VCaP (cell line): ENCODE measurements at regions not wholly inside any gene's neighbourhood (a gene's known extent, or its start where the extent isn't known, plus 50 kb on each side); places are given as distances from the start of the nearest gene placed in this dataset.

ENCODE experiments used
- H3K27ac ChIP-seq: fragments of 450-650 bp; 2 replicates; pipeline ENCODE4 v1.5.1; 2017
- TF ChIP-seq, protein P1 (sequence below): fragments of 450-650 bp; conservative IDR thresholded peaks from 2 replicates; pipeline ENCODE4 v1.5.1; 2017; ENCODE audit warnings: mild to moderate bottlenecking, moderate library complexity

DNA sequence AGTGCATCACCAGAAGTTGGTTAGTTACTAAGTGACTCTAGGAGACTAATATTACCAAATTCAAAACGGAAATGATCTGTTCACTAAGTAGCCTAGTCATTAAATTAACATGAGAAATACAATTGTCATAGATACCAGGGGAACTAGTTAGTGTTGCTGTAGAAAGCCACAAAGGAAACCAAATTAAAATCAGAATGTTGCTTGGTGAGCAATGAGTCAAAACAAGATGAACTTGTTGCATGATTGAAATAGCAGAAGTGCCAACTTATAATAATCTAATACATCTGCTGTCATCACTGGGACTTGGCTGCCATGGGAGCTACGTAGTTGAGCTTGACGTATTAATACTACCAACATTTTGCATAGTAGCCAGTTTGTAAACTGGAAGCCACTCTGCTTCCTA is 458.1 kb downstream of the DIPK2A start:
- TF ChIP-seq, protein P1, sequence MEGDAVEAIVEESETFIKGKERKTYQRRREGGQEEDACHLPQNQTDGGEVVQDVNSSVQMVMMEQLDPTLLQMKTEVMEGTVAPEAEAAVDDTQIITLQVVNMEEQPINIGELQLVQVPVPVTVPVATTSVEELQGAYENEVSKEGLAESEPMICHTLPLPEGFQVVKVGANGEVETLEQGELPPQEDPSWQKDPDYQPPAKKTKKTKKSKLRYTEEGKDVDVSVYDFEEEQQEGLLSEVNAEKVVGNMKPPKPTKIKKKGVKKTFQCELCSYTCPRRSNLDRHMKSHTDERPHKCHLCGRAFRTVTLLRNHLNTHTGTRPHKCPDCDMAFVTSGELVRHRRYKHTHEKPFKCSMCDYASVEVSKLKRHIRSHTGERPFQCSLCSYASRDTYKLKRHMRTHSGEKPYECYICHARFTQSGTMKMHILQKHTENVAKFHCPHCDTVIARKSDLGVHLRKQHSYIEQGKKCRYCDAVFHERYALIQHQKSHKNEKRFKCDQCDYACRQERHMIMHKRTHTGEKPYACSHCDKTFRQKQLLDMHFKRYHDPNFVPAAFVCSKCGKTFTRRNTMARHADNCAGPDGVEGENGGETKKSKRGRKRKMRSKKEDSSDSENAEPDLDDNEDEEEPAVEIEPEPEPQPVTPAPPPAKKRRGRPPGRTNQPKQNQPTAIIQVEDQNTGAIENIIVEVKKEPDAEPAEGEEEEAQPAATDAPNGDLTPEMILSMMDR: no peak
- no peak overlapping the region for H3K27ac ChIP-seq

DNA sequence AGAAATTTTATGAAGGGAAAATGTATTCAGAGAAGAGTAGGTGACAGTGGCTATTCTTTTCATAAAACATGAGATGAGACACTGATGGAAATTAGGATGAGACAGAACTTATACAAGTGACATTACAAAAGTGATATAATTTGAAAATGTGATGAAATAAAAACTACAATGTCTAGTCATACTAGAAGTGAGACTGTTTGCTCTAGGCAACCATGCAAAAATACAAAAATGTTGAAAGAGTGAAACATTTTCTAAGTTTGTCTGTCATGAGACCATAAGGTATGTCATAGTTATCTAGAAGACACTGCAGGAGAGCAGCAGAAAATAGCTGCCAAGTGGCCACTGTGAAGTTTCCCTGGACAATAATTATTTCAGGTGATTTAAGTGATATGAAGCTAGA is 459.5 kb downstream of the DIPK2A start:
- no peak overlapping the region for H3K27ac ChIP-seq
- TF ChIP-seq, protein P1: no peak

DNA sequence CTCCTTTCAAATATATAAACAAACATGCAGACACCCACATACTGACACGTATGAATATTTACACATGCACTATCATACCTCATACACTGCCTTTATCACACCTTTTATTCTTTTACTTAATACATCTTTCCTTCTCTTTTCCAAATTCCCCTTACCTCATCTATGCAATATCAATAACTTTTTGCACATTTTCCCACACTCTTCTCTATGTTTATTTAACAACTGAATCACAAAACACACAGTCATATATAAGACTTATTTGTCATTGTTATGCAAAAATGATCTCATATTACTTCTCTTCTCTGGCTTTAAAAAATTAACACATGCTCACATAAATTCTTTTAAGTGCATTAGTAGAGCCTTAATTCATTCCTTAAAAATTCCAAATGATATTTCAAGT is 461.4 kb downstream of the DIPK2A start:
- TF ChIP-seq, protein P1: no peak
- H3K27ac ChIP-seq: no peak overlapping the region

DNA sequence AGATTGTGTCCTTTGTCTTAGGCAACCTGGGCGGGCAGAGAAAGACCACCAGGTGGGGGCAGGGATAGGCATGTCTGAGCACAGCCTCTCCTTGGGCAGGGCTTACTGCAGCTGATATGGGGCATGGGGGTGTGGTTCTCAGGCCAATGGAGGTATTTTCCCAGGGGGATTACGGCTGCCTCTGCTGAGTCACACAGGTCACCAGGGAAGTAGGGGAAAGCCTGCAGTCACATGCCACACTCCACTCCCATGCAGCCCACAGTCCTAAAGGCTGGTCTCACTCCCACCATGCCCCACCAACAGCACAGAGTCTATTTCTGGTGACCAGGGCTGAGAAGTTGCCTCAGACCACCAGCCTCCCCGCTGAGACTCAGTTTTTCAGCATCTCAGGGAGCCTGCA is 466.4 kb downstream of the DIPK2A start:
- no peak overlapping the region for H3K27ac ChIP-seq
- TF ChIP-seq, protein P1: no peak

DNA sequence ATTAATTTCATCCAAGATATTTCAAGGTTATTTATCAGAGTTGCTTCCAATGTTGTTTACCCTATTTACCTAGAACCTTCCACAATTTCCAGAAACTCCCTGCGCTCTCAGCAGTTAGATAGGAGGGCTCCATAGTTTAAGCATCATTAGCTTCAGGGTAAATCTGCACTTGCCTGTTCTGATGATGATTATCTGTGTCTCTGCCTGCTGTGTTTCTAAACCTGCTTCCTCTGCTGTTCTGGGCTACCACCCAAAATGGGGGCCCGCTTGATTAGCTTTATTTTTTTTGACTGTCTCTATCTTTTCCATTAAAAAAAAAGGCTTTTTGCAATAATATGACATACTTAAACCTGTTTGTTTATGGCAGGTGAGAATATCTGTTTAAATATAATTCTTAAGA is 472.4 kb downstream of the DIPK2A start:
- H3K27ac ChIP-seq: no peak overlapping the region
- TF ChIP-seq, protein P1: no peak

DNA sequence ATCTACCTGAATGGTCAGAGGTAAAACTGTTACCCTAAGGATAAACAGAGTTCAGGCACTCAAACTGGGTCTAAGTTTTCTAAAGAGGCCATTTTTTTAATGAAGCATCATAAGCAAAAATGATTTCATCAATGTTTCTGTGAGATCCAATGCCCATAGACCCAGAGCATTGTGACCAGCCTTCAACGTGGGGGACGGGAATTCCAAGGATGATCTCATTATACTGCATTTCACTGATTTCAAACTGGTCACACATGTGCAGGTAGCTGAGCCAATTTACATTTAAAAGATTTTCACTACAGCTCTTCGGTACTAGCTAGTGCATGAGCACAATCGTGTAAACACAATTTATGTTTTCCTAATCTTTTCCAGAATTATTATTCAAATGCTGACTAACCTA is 472.9 kb downstream of the DIPK2A start:
- no peak overlapping the region for H3K27ac ChIP-seq
- TF ChIP-seq, protein P1: no peak

DNA sequence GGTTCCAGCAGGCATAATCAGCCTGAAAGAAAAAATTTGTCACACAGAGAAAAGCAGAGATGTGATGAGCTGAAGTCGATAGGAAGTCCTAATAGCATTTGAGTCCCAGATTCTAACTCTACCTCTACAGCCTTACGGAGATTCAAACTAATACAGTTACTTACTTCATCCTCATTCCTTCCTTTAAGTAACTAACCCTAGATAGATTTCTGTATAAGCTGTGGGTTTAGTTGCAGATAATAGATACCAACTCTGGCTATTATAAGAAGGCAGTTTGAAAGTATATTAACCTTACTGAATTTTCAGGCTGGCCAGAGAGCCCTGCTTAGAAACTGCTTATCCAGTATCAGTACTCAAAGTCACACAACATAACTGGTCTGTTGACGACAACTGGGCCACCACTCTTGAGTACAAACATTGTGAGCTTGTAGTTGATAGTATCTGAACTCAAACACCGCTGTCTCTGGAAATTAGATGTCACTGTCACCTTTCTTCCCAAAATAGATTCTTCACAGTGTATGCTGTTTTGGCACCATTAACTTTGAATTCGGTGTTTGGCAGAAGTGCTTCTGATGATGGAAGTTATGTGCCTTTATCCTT is 484.3 kb downstream of the DIPK2A start:
- no peak overlapping the region for H3K27ac ChIP-seq
- TF ChIP-seq, protein P1: no peak

DNA sequence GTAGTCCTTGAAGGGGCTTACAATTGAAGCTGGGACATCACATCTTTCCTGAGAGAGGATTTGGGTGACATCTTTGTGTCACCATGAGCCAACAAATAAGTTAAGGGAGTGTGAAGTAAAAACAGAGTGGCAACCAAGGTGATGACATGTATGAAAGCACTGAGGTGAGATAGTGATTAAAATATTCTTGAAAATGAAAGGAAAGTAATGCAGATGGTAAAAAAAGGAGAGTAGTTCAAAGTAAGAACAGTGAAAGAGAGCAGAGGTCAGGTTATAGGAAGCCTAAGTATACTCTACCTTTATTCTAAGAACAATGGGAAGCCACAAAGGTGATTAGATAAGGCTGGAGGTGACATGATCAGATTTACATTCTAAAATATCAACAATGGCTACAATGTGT is 486.1 kb downstream of the DIPK2A start:
- no peak overlapping the region for H3K27ac ChIP-seq
- TF ChIP-seq, protein P1: no peak
